NT2/D1 (cell line): ENCODE measurements at regions not wholly inside any gene's neighbourhood (a gene's known extent, or its start where the extent isn't known, plus 50 kb on each side); places are given as distances from the start of the nearest gene placed in this dataset.

Source experiments
- YY1 ChIP-seq: IDR thresholded peaks from 2 replicates; pipeline ENCODE4 v1.6.1; 2011; ENCODE audit not compliant: insufficient read length, insufficient read depth
- ZNF274 ChIP-seq: IDR thresholded peaks from 2 replicates; pipeline ENCODE4 v1.6.1; 2011; ENCODE audit warnings: mild to moderate bottlenecking, low read depth, low read length

- TF ChIP-seq YY1 (no peak), ZNF274 (no peak)
Measured at GRCh38 chr22:48370508-48371325, 1457.0 kb downstream of the BRD1 start.
